Astrocyte of the spinal cord (primary cell): ENCODE measurements at regions not wholly inside any gene's neighbourhood (a gene's known extent, or its start where the extent isn't known, plus 50 kb on each side); places are given as distances from the start of the nearest gene placed in this dataset.

Experiments used
- DNase-seq: peaks from one replicate; pipeline ENCODE4 v3.0.0; 2011; ENCODE audit warnings: low read depth, low spot score
- H3K4me3 ChIP-seq: 2 replicates; pipeline ENCODE4 v1.5.1; 2011; ENCODE audit warnings: low read depth, mild to moderate bottlenecking, low read length, moderate library complexity
- in situ Hi-C: cut with HindIII; loops from 2 replicates; pipeline ENCODE4 v1.10.0; 2017; ENCODE audit warnings: low sequenced_read_pairs
- TF ChIP-seq, protein P1 (sequence below): IDR thresholded peaks from 2 replicates; pipeline ENCODE4 v1.5.1; 2012; ENCODE audit warnings: low read depth, mild to moderate bottlenecking, low read length, inconsistent platforms

DNA sequence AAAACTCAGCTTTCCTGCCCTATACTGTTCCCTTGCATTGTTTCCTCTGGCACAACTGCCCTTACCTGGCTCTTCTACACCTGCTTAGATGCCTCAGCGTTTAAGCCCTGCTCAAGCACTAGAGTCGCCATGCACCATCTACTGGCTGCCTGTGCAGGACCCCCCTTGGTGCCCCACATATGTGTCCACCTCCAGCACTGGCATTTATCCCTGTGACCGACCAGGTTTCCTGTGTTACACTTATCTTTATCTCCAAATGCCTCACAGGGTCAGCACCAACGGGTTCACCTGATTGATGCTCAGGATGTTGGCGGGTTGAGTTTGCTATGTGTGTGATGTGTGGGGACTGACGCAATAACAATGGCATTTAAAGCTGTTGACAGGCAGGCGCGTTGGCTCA, 177.5 kb downstream of the TMEM18 start:
- TF ChIP-seq, protein P1, sequence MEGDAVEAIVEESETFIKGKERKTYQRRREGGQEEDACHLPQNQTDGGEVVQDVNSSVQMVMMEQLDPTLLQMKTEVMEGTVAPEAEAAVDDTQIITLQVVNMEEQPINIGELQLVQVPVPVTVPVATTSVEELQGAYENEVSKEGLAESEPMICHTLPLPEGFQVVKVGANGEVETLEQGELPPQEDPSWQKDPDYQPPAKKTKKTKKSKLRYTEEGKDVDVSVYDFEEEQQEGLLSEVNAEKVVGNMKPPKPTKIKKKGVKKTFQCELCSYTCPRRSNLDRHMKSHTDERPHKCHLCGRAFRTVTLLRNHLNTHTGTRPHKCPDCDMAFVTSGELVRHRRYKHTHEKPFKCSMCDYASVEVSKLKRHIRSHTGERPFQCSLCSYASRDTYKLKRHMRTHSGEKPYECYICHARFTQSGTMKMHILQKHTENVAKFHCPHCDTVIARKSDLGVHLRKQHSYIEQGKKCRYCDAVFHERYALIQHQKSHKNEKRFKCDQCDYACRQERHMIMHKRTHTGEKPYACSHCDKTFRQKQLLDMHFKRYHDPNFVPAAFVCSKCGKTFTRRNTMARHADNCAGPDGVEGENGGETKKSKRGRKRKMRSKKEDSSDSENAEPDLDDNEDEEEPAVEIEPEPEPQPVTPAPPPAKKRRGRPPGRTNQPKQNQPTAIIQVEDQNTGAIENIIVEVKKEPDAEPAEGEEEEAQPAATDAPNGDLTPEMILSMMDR: no peak
- DNase-seq: no peak
- no peak overlapping the region for H3K4me3 ChIP-seq
- in situ Hi-C loops: no loop called here

DNA sequence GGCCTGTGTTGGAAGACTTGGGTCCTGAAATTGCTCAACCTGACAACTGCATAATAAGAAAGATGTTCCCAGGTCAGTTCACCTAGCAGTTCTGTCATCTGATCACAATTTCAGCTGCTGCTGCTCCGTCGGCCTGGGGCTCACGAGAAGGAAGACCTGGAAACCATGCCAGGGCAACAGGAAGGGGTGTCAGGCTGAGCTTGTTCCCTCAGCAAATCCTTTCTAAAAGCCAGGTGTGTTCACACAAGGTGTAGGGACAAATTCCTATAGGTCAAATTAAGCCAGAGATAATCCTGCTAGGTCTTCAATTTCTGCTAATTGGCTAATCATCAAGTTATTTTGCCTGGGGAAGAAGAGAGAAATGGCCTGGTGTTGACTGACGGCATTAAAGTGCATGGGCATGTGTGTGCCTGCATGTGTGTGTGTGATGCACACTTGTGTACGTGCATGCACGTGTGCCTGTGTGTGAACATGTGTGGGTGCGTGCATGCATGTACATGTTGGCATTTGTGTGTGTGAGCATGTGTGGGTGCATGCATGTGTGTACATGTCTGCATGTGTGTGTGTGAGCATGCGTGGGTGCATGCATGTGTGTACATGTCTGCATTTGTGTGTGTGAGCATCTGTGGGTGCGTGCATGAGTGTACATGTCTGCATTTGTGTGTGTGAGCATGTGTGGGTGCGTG, 178.6 kb downstream of the TMEM18 start:
- DNase-seq: no peak
- TF ChIP-seq, protein P1: no peak
- H3K4me3 ChIP-seq: no peak overlapping the region
- in situ Hi-C loops: no loop called here

DNA sequence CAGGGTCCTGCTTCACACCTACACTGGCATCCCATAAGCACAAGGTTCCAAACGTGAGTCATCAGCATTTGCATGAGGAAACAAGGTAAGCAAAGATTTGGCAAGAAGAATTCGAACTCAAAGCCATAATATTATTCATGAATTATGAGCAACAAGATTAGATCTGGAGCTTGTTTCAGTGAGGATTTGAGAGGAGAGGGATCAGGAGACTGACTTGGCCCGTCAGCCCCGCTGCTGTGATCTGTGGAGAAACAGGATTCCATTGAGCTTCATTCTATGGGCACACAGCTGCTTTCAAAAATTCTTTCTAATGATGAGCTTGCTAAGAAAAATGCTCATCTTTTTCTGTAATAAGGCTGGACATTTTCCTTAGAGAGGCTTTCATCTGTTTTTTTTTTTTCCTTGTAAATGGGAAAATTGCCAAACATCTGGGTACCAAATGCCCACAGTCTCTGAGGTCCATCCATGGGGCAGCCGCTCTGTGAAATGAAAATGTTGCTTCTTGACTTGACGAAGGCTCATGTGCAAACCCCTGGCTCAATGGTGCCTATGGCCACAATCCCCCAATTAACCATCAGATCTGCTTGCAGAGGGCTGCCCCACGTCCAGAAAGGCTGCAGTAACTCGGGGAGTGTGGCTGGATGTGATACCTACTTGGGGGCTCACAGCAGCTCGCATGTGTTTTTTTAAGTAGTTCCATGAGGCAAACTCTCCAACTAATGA, 179.3 kb downstream of the TMEM18 start:
- no peak for DNase-seq
- no peak overlapping the region for H3K4me3 ChIP-seq
- in situ Hi-C loops: no loop called here
- TF ChIP-seq, protein P1: no peak

DNA sequence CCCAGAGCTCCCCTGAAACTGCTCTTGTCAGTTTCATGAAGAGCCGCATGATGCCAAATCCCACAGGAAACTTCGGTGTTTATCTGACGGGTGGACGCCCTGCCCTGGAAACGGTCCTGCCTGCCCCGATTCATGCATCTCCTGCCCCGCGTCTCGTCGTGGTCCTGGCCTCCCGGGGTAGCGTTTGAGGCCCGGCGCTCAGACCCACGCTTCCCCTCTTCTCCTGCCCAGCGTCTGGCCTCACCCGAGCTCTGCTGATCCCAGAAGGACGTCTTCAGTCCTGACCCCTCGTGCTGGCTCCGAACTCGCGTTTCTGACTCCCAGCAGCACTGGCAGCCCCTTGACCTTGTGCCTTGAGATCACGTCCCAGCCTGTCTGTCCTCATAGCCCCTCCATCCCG, 180.5 kb downstream of the TMEM18 start:
- no peak overlapping the region for H3K4me3 ChIP-seq
- in situ Hi-C loops: no loop called here
- TF ChIP-seq, protein P1: no peak
- DNase-seq: no peak

DNA sequence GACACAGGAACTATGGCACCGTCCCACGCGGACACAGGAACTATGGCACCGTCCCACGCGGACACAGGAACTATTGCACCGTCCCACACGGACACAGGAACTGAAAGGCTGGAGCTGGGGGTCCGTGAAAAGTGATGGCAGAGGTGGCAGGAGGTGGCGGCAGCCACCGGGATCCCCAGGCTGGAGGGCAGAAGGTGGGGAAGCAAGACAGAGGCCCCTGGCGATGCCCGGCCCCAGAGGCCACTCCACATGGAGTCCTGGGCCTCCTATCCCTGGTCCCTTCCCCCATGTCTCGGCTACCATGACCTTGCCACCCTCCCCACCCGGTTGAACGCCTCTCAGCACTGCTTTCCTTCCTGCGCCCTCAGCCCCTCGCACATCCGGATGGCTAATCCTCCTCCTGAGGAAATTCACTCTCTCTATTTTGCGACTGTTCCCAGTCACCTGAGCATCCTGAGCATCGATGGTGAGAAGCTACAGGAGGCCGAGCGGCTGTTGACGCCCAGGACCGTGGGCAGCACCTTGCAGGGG, 181.4 kb downstream of the TMEM18 start:
- DNase-seq: no peak
- in situ Hi-C loops: no loop called here
- no peak overlapping the region for H3K4me3 ChIP-seq
- TF ChIP-seq, protein P1: no peak

DNA sequence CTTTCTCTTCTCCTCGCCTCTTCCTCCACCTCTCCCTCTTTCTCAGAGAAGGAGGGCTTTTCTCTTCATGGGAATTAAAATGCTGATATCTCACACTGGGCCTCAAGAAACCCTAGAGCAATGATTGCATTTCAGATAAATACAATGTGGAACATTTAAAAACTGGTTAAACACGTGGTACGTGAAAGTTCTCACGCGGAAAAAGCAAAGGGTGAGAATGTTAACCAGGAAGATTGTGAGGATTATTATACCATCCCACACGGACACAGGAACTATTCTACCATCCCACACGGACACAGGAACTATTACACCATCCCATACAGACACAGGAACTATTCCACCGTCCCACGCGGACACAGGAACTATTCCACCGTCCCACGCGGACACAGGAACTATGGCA, 182.4 kb downstream of the TMEM18 start:
- in situ Hi-C loops: no loop called here
- TF ChIP-seq, protein P1: no peak
- H3K4me3 ChIP-seq: no peak overlapping the region
- DNase-seq: no peak
